ENCODE measurements at regions not wholly inside any gene's neighbourhood (a gene's known extent, or its start where the extent isn't known, plus 50 kb on each side); places are given as distances from the start of the nearest gene placed in this dataset.
"Not testable (repeated sequence)": the region's sequence is repeated elsewhere in the genome, so short reads cannot be mapped to it uniquely, and the experiment has no call there.

DNA sequence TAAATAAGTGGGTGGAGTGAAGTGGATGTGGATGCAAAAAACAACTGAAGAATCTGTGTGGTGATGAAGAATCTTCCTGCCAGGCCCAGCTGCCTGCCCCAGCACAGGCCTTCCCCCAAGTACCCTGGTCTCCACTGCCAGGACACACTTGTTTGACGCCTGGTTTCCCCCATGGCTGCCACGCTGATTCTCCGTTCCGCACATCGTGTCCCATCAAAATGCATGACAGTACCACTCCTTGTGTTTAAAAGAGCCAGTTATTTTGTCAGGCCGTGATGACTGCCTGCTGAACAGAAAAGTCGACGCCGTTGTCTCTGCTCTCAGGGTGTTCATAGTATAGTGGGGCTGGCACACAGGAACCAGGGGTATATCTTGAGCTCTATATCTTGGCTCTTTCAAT, 50.3 kb upstream of the KYNU start:
- no peak for DNase-seq

DNA sequence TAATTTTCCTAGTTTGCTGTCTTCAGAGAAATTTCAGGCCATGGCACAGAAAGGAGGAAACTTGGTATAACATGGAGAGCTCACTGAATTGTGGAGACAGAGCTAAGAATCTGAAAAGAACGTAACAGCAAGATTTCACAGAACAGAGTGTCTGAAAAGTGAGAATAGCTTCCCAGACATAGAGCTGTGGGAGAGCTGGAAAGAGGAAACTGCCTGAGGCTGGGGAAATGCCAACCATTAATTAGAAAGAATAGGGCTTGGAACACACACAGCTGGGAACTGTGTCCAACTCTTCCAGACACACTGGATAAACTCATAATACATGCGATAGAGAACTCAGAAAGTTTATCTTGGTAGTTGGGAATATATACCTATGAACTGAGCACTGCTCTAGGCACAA, 51.6 kb upstream of the KYNU start:
- DNase-seq, result no peak

DNA sequence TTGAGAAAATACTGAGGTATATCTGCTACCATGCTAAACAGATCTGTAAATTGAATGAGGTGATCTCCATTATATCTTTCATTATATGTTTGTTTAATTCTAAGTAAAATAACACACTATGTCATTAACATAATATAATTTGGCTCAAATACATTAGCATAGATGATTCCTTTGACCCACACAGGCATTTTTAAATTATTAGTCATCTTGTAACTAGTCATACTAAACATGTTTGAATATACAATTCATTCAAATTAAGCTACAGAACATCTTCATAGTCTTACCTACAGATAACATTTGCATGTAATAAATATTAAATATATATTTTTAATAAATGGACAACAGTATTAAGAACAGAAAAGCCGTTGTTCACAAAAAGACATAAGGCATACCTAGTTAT, 52.7 kb upstream of the KYNU start:
- DNase-seq, result no peak

DNA sequence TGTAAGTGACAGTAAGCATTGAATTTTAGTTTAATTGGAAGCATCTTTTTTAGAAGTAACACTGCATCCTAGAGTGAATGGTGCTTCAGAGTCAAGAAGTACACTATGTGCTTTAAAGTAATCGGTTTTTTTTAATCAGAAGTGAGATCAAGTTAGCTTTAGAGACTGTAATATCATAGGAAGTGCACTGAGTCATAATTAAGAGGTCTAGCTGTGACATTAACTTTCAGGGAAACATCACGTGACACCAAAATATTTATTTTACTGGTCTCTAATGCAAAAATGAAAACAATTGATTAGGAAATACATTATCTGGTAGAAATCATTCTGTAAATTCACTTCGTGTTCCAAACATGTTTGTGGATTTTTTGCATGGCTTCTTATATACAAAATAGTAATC, 55.3 kb upstream of the KYNU start:
- no peak for DNase-seq

DNA sequence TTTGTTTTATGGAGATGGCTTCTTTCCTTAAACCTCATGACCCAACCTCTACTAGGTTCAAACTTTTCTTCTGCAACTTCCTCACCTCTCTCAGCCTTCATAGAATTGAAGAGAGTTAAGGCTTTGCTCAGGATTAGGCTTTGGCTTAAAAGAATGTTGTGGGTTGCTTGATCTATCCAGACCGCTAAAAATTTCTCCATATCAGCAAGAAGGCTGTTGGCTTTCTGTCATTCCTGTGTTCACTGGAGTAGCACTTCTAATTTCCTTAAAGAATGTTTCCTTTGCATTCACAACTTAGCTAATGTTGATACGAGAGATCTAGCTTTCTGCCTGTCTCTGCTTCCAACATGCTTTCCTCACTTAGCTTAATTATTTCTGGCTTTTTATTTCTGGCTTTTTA, 58.1 kb upstream of the KYNU start:
- no peak for DNase-seq

DNA sequence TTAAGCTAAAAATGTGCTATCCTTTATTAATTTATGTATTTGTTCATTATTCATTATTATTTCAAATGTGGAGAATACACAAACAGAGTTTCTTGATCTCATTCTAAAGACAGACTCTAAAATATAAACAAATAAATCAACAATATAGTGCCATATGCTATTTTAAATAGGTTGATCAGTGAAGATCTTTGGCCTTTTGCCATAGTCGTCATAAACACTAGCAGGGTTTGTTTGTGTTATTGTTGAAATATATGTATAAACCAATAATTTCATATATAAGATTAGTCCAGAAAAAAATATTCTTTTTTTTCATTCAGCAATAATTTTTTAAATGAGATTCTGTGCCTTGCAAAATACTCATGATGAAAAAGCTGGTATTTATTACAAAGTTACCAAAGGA, 62.1 kb upstream of the KYNU start:
- DNase-seq, result no peak

DNA sequence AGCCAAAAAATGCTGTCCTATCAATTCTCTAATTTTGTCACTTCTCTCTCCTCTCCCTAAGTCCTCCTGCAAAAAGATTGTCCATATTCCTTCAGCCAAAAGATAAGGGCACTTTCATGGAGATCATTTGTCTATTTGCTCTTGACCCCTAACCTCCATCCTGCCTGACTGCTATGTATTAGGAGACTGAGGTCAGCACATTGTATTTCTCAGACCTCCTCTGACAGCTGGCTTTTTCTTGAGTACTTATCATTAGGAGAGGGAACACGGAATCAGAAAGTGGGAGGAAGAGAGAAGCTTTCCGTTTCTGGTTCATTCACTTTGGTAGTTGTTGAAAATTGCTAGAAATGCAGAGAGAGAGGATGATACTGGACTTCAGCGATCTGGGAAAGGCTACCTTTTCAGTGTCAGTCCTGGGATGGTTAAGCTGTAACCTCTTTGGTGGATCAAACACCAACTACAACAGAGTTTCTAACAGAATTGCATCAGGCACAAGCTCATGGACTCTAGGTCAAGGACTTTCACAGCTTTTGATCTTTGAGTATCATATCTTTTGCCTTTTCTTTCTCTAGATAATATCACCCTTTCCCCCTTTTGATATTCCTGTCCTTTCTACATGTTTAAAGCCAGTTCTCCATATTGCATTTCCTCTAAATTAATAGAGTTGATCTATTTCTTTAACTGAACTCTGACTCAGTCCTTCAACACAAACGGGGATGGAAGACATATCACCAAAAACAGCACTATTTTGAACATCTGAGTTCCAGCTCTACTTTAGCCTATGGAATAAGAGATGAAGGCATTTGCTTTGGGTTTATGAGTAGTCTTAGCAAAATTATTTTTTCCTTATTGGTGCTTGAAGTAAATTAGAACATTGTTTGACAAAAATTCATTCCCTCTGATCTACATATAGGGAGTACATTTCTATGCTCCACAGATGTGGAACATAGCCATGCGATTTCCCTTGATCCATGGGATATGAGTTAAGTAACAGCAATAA, 63.3 kb upstream of the KYNU start:
- no peak for DNase-seq

DNA sequence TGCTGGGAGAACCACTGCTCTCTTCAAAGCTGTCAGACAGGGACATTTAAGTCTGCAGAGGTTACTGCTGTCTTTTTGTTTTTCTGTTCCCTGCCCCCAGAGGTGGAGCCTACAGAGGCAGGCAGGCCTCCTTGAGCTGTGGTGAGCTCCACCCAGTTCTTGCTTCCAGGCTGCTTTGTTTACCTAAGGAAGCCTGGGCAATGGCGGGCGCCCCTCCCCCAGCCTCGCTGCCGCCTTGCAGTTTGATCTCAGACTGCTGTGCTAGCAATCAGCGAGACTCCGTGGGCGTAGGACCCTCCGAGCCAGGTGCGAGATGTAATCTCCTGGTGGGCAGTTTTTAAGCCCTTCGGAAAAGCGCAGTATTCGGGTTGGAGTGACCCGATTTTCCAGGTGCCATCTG, 65.8 kb upstream of the KYNU start:
- not testable (repeated sequence) for DNase-seq

DNA sequence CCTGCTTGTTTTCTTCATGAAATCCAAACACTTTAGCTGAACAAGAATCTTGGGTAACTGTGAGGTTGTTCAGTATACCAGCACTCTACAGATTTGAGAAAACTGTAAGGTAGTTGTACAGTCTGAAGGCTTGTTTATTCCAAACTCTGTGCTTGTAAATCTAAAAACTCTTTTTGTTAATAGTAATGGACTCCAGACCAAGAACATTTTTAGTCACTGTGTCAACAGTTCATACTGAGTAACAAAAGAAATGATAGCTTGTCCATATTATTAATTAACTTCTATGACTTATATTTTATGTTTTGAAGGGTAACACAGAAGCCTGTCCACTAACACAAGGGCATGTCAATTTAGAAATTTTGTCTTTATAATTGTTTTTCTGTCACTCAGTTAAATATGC, 72.2 kb upstream of the KYNU start:
- no peak for DNase-seq

DNA sequence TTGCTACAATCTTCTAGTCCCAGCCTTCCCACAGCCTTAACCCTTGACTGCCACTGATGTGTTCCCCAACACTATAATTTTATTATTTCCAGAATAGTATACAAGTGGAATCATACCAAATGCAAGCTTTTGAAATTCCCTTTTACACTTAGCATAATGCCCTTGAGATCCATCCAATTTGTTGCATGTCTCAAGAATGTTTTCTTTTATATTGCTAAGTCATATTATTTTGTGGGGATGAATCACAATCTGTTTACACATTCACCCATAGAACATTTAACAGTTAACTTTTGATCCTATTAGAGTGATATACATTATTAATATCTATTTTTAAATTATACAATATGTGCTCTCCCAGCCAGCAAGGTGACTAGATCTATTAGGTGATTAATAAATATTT, 74.3 kb upstream of the KYNU start:
- no peak for DNase-seq

DNA sequence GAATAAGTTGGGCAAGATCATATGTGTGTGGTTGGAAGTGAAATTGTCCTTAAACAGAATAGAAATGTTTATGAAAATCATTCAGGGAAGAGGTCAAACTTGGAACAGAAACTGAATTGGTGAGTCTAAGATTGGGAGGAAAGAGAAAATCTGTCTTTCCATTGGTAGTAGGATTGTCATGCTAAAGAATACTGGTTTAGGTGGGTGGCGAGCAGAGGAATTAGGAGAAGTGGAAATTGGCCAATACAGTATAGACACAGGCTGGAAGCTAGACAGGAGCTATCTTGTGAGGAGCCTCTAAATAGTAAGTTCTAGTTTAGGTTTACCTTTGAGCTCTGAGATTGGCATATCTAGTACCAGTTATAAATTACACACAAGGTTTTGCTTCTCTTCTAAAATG, 80.9 kb upstream of the KYNU start:
- DNase-seq, result no peak

DNA sequence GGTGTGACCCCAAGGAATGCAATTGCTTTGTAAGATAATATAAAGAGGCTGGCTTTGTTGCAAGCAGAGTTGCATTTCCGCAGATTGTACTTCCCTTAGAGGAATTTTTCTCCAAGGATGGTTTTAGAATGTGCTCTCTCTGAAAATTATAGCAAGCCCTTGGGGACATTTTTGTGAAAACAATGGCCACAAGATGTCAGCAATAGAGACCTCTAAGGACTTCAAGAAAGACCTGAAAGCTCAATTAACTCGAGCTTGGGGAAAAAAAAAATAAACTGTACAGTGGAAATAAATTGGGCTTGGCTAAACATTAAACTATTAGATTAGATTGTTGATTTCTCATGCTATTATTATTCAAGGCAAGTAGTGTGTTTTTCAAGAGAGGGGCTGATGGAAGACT, 81.3 kb upstream of the KYNU start:
- DNase-seq, result no peak

DNA sequence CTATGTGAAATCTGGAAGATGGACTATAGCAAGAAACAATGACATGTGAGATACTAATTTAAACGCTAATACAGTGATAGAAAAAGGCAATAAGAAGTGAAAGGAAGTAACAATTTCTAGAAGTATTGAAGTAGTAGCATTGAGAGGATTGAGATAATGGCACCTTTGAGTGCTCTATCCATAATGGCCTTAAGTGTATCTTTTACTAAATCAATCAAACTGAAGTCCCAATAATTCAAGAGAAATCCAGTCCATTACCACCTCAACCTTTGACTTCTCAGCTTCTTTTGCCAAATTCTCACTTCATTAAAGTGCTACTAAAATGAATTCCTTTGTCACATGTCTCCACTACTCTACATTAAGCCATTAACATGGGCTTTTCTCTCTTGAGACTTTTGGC, 82.6 kb upstream of the KYNU start:
- no peak for DNase-seq

DNA sequence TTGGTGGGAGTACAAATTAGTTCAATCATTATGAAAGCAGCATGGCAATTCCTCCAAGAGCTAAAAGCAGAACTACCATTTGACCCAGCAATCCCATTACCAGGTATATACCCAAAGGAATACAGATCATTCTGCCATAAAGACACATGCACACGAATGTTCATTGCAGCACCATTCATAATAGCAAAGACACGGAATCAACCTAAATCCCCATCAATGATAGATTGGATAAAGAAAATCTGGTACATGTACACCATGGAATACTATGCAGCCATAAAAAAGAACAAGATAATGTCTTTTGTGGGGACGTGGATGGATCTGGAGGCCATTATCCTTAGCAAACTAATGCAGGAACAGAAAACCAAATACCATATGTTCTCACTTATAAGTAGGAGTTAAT, 85.1 kb upstream of the KYNU start:
- DNase-seq, result not testable (repeated sequence)

DNA sequence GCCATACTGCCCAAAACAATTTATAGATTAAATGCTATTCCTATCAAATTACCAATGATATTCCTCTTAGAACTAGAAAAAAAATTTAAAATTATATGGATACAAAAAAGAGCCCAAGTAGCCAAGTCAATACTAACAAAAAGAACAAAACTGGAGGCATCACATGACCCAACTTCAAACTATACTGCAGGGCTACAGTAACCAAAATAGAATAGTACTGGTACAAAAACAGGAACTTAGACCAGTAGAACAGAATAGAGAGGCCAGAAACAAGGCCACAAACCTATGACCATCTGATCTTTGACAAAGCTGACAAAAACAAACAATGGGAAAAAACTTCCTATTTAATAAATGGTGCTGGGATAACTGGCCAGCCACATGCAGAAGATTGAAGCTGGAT, 86.1 kb upstream of the KYNU start:
- DNase-seq, result no peak

DNA sequence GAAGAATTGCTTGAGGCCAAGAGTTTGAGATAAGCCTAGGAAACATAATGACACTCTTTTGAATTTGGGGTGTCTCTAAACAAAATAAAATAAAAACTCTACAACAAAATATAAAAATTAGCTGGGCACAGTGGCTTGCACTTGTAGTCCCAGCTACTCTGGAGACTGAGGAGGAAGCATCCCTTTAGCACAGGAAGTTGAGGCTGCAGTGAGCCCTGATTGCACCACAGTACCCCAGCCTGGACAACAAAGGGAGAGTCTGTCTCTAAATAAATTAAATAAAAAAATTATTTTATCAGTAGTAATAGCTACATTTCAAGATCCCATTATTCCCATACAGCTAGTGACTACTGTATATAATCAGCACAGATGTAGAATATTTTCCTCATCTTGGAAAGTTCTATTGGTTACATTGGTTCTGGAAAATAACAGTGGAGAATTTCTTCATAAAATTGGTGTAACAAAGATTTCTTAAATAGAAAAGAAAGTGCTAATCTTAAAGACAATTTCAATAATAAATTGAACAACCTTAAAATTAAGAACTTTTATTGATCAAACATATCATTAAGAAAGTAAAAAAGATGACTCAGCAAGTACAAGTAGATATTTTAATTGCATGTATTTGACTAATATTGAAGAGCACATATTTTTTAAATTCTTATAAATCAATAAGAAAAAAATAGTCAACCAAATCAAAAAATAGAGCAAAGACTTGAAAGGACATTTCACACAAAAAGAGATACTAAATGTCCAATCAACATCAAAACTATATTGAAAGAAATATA, 90.4 kb upstream of the KYNU start:
- no peak for DNase-seq

DNA sequence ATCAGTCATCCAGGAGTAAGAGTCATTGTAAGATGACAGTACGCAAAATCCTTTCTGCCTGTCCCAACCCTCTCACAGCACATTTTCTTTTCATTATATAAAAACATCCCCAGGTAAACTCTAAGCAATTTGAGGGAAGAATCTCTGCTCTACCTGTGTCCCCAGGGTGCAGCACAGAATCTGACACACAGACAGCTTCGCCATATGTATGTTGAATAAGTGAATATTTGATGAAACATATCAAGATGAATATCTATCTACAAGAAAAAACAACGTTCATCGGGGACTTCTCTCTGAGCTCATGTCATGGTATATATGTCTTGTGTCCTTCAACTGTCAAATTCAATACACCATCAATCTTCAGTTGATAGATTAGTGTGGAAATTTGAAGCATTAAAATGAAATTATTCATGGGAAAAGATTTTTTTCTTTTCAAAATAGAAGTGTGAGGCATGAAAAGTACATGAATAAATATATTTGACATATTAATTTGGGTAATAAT, 94.5 kb upstream of the KYNU start:
- no peak for DNase-seq

DNA sequence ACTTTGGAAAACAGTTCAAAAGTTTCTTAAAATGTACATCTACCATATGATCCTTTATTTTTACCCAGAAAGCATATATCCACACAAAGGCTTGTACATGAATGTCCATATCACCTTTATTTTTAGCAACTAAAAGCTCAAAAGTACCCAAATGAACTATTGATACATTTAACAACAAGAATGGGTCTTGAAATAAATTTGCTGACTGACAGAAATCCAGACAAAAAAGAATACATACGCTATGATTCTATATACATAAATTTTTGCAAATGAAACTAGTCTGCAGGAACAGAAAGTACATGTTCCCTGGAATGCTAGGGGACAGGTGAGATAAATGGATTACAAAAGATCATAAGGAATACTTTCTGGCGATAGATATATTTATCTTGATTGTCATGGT, 96.3 kb upstream of the KYNU start:
- DNase-seq, result no peak

DNA sequence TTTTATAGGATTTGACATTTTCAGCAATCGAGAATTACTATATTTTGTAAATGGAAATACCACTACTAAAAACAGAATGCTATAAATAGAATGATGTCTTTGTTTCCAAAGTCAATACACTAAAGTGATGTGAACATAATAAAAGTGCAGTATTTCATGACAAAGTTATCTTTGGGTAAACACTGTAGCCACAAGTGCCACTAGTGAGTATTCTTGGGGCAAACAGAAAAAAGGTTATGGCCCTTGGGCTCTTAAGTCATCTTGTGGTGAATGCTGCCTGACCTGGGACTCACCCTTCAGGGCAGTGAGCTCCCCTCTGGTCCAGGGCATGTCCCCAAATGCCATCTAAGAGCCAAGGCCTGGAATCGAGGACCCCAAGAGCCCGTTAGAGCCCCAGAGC, 99.2 kb upstream of the KYNU start:
- no peak for DNase-seq

DNA sequence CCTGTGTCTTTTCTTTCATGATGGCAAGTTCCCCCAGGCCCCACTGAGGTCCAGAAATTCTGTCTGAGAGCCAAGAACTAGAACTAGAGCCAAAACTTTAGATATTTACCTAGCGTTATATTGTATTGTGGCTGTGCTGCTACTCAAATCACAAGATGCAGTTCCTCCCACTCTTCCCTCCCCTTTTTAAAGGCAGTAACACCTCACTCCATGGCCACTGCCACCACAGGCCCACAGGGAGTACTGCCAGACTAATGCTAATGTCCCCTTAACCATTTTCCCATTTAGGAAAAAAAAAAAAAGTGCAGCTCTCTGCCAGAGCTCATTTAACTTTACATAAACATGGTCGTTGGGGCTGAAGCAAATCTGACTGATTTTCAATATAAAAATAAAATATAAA, 99.7 kb upstream of the KYNU start:
- DNase-seq, result no peak

DNA sequence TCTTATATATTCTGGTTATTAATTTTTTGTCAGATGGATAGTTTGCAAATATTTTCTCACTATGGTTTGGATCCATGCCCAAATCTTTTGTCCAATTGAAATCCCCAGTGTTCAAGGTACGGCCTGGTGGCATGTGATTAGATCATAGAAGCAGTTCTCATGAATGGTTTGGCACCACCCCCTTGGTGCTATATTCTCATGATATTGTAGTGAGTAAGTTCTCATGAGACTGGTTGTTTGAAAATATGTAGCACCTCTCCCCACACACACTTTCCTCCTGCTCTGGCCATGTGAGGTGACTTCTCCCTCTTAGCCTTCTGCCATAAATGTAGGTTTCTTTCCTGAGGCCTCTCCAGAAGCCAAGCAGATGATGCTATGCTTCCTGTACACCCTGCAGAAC, 107.7 kb upstream of the KYNU start:
- DNase-seq, result no peak

DNA sequence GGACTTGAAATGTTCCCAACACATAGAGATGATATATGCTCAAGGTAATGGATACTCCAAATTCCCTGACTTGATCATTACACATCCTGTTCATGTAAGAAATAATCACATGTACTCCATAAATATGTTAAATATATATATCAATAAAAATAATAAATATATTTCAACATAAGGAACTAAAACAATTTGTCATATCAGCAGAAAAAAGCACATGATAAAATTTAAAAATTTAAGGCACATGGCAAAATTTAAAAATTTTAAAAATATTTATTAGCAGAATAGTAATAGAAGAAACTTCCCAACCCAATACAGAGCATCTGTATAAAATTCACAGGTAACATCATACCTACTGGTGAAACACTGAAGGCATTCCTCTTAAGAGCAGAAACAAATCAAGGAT, 109.6 kb upstream of the KYNU start:
- DNase-seq, result no peak

DNA sequence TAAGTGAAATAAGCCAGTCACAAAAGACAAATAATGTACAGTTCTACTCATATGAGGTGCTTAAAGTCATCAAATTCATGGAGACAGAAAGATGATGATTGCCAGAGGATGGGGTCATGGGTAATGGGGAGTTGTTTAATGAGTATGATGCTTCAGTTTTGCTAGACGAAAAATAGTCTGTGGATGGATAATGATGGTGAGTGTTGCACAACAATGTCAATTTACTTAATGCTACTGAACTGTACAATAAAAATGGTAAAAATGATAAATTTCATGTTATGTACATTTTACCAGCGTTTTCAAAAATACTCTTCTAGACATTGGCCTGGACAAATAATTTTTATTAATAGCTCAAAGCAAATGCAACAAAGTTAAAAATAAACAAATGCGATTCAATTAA, 118.5 kb upstream of the KYNU start:
- DNase-seq, result no peak

DNA sequence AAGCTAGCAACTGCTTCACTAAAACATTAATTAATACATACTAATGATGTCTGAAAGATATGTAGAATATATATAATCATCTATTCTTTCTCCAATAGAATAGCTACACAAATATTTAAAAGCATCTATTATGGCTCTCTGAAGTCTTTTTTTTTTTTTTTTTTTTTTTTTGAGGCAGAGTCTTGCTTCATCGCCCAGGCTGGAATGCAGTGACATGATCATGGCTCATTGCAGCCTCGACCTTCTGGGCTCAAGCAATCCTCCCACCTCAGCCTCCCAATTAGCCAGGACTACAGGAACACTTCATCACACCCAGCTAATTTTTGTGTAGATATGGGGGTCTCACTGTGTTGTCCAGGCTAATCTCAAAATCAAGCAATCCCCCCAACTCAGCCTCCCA, 120.4 kb upstream of the KYNU start:
- no peak for DNase-seq

Measured in SW 1271 (cell line).